Activated naive CD4-positive, alpha-beta T cell (primary cell): ENCODE measurements at regions not wholly inside any gene's neighbourhood (a gene's known extent, or its start where the extent isn't known, plus 50 kb on each side); places are given as distances from the start of the nearest gene placed in this dataset.
"Not testable (repeated sequence)": the region's sequence is repeated elsewhere in the genome, so short reads cannot be mapped to it uniquely, and the experiment has no call there.

Experiments
- DNase-seq, 4 experiments: peaks; one replicate each; lab custom pipeline; 2025; lab: John Stamatoyannopoulos, UW

- no peak for DNase-seq
Observed at GRCh38 chr2:16202266-16203020, 262.1 kb downstream of the MYCN start.

GRCh38 chr2:16201848-16202247, 261.5 kb downstream of the MYCN start:
- DNase-seq = no peak

- no peak for DNase-seq
Observed at GRCh38 chr2:16200554-16201193, 260.3 kb downstream of the MYCN start.

GRCh38 chr2:16199882-16200553, 259.7 kb downstream of the MYCN start:
- DNase-seq = no peak

GRCh38 chr2:16199241-16199640, 258.9 kb downstream of the MYCN start:
- DNase-seq = not testable (repeated sequence)

GRCh38 chr2:16198166-16198912, 258.0 kb downstream of the MYCN start:
- no peak for DNase-seq

GRCh38 chr2:16197504-16198147, 257.3 kb downstream of the MYCN start:
- DNase-seq = no peak

- no peak for DNase-seq
Observed at GRCh38 chr2:16196687-16197503, 256.5 kb downstream of the MYCN start.

- DNase-seq = no peak
Observed at GRCh38 chr2:16195681-16196070, 255.3 kb downstream of the MYCN start.

GRCh38 chr2:16194931-16195680, 254.8 kb downstream of the MYCN start:
- no peak for DNase-seq

GRCh38 chr2:16194530-16194929, 254.2 kb downstream of the MYCN start:
- no peak for DNase-seq

- DNase-seq = no peak
Observed at GRCh38 chr2:16194096-16194390, 253.7 kb downstream of the MYCN start.

GRCh38 chr2:16192416-16193216, 252.3 kb downstream of the MYCN start:
- DNase-seq = no peak

GRCh38 chr2:16191431-16192200, 251.3 kb downstream of the MYCN start:
- no peak for DNase-seq

GRCh38 chr2:16190446-16191270, 250.3 kb downstream of the MYCN start:
- no peak for DNase-seq

- DNase-seq = no peak
Observed at GRCh38 chr2:16189836-16190160, 249.4 kb downstream of the MYCN start.

- DNase-seq = no peak
Observed at GRCh38 chr2:16189029-16189835, 248.9 kb downstream of the MYCN start.
